GM12878 (cell line): ENCODE measurements at regions not wholly inside any gene's neighbourhood (a gene's known extent, or its start where the extent isn't known, plus 50 kb on each side); places are given as distances from the start of the nearest gene placed in this dataset.

Source experiments
- ATAC-seq: fragments of 200-7000 bp; cut with Tn5 transposase; 3 replicates; pipeline ENCODE4 v1.9.1; 2020; ENCODE audit warnings: mild to moderate bottlenecking, moderate library complexity
- BruUV-seq: library from RNA; stranded (reverse); fragments of 400-500 nt; replicated peaks from 2 replicates; lab custom pipeline; 2021; lab: Mats Ljungman, UMichigan
- CTCF ChIA-PET: fragments of 300-600 bp; sonication (Branson Sonifier 250); formaldehyde crosslinking; extraction: SDS; loops from one replicate; lab custom pipeline; 2021; ENCODE audit warnings: inconsistent platforms; lab: Yijun Ruan, JAX
- POLR2A ChIA-PET: fragments of 350-600 bp; formaldehyde crosslinking; extraction: SDS; loops from one replicate; lab custom pipeline; 2021; ENCODE audit warnings: inconsistent platforms; lab: Charles Lee
- RAD21 ChIA-PET: fragments of 300-600 bp; sonication (Branson Sonifier 250); formaldehyde crosslinking; loops from one replicate; lab custom pipeline; 2023; ENCODE audit warnings: antibody characterized with exemption; ENCODE audit not compliant: unreplicated experiment; lab: Charles Lee
- SMC1A ChIA-PET: fragments of 300-600 bp; sonication (Branson Sonifier 250); formaldehyde crosslinking; loops from one replicate; lab custom pipeline; 2023; ENCODE audit not compliant: unreplicated experiment, uncharacterized antibody; lab: Charles Lee
- DNase-seq: peaks from one replicate; pipeline ENCODE4 v3.0.0-alpha.2; 2011; ENCODE audit warnings: low read depth, low spot score
- FAIRE-seq: peaks from 3 replicates; lab custom pipeline; 2011; peaks lifted over from hg19 to GRCh38; lab: Jason Lieb, UNC
- H2AFZ ChIP-seq: 2 replicates; pipeline ENCODE4 v1.6.0; 2011; ENCODE audit warnings: low read depth, low read length, control low read depth; ENCODE audit not compliant: control insufficient read depth
- H3K27ac ChIP-seq: 2 replicates; pipeline ENCODE4 v1.5.1; 2011; ENCODE audit warnings: control low read depth; ENCODE audit not compliant: control insufficient read depth, insufficient read depth
- H3K27me3 ChIP-seq, 2 experiments: replicated peaks in 1 of 2; 2 replicates each; pipeline versions ENCODE4 v1.6.0 to v1.6.1; 2011; ENCODE audit warnings: low read length in 1 of 2; ENCODE audit not compliant: control insufficient read depth in 2 of 2, insufficient read depth in 2 of 2
- H3K36me3 ChIP-seq, 2 experiments: 2 replicates each; pipeline ENCODE4 v1.5.1; 2011; ENCODE audit warnings: low read length in 1 of 2; ENCODE audit not compliant: control insufficient read depth in 2 of 2, insufficient read depth in 2 of 2
- H3K4me1 ChIP-seq: 2 replicates; pipeline ENCODE4 v1.6.1; 2011; ENCODE audit warnings: mild to moderate bottlenecking, low read length, moderate library complexity, mixed read lengths; ENCODE audit not compliant: control insufficient read depth, insufficient read depth
- H3K4me2 ChIP-seq: 2 replicates; pipeline ENCODE4 v1.6.0; 2011; ENCODE audit warnings: control low read depth; ENCODE audit not compliant: control insufficient read depth, insufficient read depth
- H3K4me3 ChIP-seq: fragments of 200-600 bp; sonication (generic); 2 replicates; pipeline ENCODE4 v1.5.1; 2016
- H3K79me2 ChIP-seq: 2 replicates; pipeline ENCODE4 v1.6.0; 2011; ENCODE audit warnings: low read length; ENCODE audit not compliant: control insufficient read depth, insufficient read depth
- H3K9ac ChIP-seq: 2 replicates; pipeline ENCODE4 v1.8.0; 2011; ENCODE audit warnings: low read length, control low read depth, mixed read lengths; ENCODE audit not compliant: control insufficient read depth, insufficient read depth
- H3K9me3 ChIP-seq: replicated peaks from 3 replicates; pipeline ENCODE4 v1.5.1; 2011; ENCODE audit warnings: mild to moderate bottlenecking, low read length; ENCODE audit not compliant: control insufficient read depth, insufficient read depth
- H4K20me1 ChIP-seq: 2 replicates; pipeline ENCODE4 v1.6.0; 2011; ENCODE audit not compliant: control insufficient read depth, insufficient read depth
- BACH1 ChIP-seq: fragments of 450-650 bp; IDR thresholded peaks from 2 replicates; pipeline ENCODE4 v1.6.1; 2017; ENCODE audit warnings: mild to moderate bottlenecking, borderline replicate concordance
- BMI1 ChIP-seq: fragments of 450-650 bp; IDR thresholded peaks from 2 replicates; pipeline ENCODE4 v1.6.1; 2016; ENCODE audit warnings: mild to moderate bottlenecking, moderate library complexity, borderline replicate concordance
- BRCA1 ChIP-seq: IDR thresholded peaks from 2 replicates; pipeline ENCODE4 v1.6.1; 2011; ENCODE audit warnings: low read depth, low read length, improper control_type of control experiment
- CUX1 ChIP-seq: IDR thresholded peaks from 2 replicates; pipeline ENCODE4 v1.6.1; 2012; ENCODE audit warnings: improper control_type of control experiment, low read depth, low read length; ENCODE audit not compliant: insufficient replicate concordance
- GABPA ChIP-seq: IDR thresholded peaks from 2 replicates; pipeline ENCODE4 v1.6.1; 2014; ENCODE audit warnings: antibody characterized with exemption, low read depth, mild to moderate bottlenecking, inconsistent platforms
- IRF3 ChIP-seq: fragments of 450-650 bp; IDR thresholded peaks from 2 replicates; pipeline ENCODE4 v1.6.1; 2014; ENCODE audit warnings: mild to moderate bottlenecking
- JUNB ChIP-seq: IDR thresholded peaks from 2 replicates; pipeline ENCODE4 v1.6.1; 2016; ENCODE audit warnings: antibody characterized with exemption, mild to moderate bottlenecking
- JUND ChIP-seq: IDR thresholded peaks from 2 replicates; pipeline ENCODE4 v1.6.1; 2012; ENCODE audit warnings: low read depth, mild to moderate bottlenecking, low read length, improper control_type of control experiment, moderate library complexity
- MXI1 ChIP-seq: fragments of 150-350 bp; IDR thresholded peaks from 2 replicates; pipeline ENCODE4 v1.6.1; 2011; ENCODE audit warnings: low read depth, mild to moderate bottlenecking, inconsistent platforms, low read length, improper control_type of control experiment
- MYC ChIP-seq: IDR thresholded peaks from 2 replicates; pipeline ENCODE4 v1.6.1; 2011; ENCODE audit warnings: mild to moderate bottlenecking, low read length, moderate library complexity, inconsistent platforms; ENCODE audit not compliant: insufficient read depth, insufficient replicate concordance, insufficient read length, severe bottlenecking
- NR2C2 ChIP-seq: IDR thresholded peaks from 2 replicates; pipeline ENCODE4 v1.6.1; 2011; ENCODE audit warnings: borderline replicate concordance, low read depth; ENCODE audit not compliant: control insufficient read depth, insufficient read length
- POLR2A ChIP-seq: IDR thresholded peaks from 2 replicates; pipeline ENCODE4 v1.6.1; 2011; ENCODE audit warnings: low read depth, mild to moderate bottlenecking, low read length
- RB1 ChIP-seq: fragments of 450-650 bp; formaldehyde crosslinking; IDR thresholded peaks from 2 replicates; pipeline ENCODE4 v1.6.1; 2017; ENCODE audit warnings: mild to moderate bottlenecking, borderline replicate concordance
- RELA ChIP-seq: fragments of 450-650 bp; IDR thresholded peaks from 2 replicates; pipeline ENCODE4 v1.8.0; 2014; ENCODE audit warnings: borderline replicate concordance; ENCODE audit not compliant: partially characterized antibody
- SUZ12 ChIP-seq: fragments of 200-600 bp; sonication (generic); IDR thresholded peaks from one replicate; pipeline ENCODE4 v1.6.1; 2018; ENCODE audit warnings: antibody characterized with exemption, mild to moderate bottlenecking; ENCODE audit not compliant: unreplicated experiment
- TARDBP ChIP-seq: IDR thresholded peaks from 2 replicates; pipeline ENCODE4 v1.6.1; 2016; ENCODE audit warnings: borderline replicate concordance
- ZBTB33 ChIP-seq: fragments of 450-650 bp; IDR thresholded peaks from 2 replicates; pipeline ENCODE4 v1.6.1; 2017; ENCODE audit warnings: mild to moderate bottlenecking
- WGBS: methylation state at CpG from one replicate; pipeline ENCODE4 v1.1.6; 2016; ENCODE audit warnings: low lambda C conversion rate; ENCODE audit not compliant: insufficient replicate concordance, insufficient coverage; ENCODE audit errors: missing lambda C conversion rate; 5-methylcytosine and 5-hydroxymethylcytosine counted together
- in situ Hi-C: fragments of 300-500 bp; cut with MboI; formaldehyde crosslinking; loops from 9 replicates; pipeline ENCODE4 v1.14.3; 2018; ENCODE audit warnings: mixed read lengths
- intact Hi-C: fragments of 100-400 bp; cut with micrococcal nuclease; formaldehyde crosslinking; loops from one replicate; pipeline ENCODE4 v1.14.2; 2022; ENCODE audit not compliant: unreplicated experiment

GRCh38 chr13:88761145-88761544, 1090.0 kb downstream of the SLITRK5 start:
- CTCF ChIA-PET: no interaction called here
- BruUV-seq: no TSS peak

More at GRCh38 chr13:88761145-88761544, 1090.0 kb downstream of the SLITRK5 start:
- Histone ChIP-seq H3K27ac (no peak overlapping the region), H3K9me3 (no peaks in the 10 kb centered on the region), H3K79me2 (no peaks in the 10 kb centered on the region), H3K36me3 (no peaks in the 10 kb centered on the region), H3K4me3 (no peak overlapping the region), H3K4me1 (no peaks in the 10 kb centered on the region), H3K27me3 (no peaks in the 10 kb centered on the region)
- no peak for DNase-seq
- FAIRE-seq: no peak
- RAD21 ChIA-PET: no interaction called here
- SMC1A ChIA-PET: interaction anchor here (1.5 kb wide), 1 partner anchor 11 kb away, joined by 3 read pairs; no protein-coding TSS in a partner anchor
- TF ChIP-seq NR2C2: no peak
- no peak for TF ChIP-seq SUZ12
- no peak for TF ChIP-seq BRCA1
- TF ChIP-seq TARDBP: no peak
- TF ChIP-seq RB1: no peak
- no peak for TF ChIP-seq ZBTB33
- TF ChIP-seq BMI1: no peak
- TF ChIP-seq MXI1: no peak
- TF ChIP-seq JUND: no peak
- TF ChIP-seq BACH1: no peak
- TF ChIP-seq POLR2A: no peak
- no peak for TF ChIP-seq IRF3
- TF ChIP-seq JUNB: no peak
- TF ChIP-seq CUX1: no peak
- no peak for TF ChIP-seq RELA
- TF ChIP-seq MYC: no peak
- no peak for TF ChIP-seq GABPA
- TF ChIP-seq, all 136 proteins: peak for 0
- in situ Hi-C loops (no loop called here), intact Hi-C loops (no loop called here)
- no peaks in the 10 kb centered on the region for H4K20me1 ChIP-seq
- H3K4me2 ChIP-seq: no peak overlapping the region
- ATAC-seq: no peak
- POLR2A ChIA-PET: no interaction called here
- no peak overlapping the region for H3K9ac ChIP-seq
- H2AFZ ChIP-seq: no peak overlapping the region
- WGBS: 26% methylated on average over 4 of the region's 4 CpGs
